ENCODE measurements at regions not wholly inside any gene's neighbourhood (a gene's known extent, or its start where the extent isn't known, plus 50 kb on each side); places are given as distances from the start of the nearest gene placed in this dataset.

DNA sequence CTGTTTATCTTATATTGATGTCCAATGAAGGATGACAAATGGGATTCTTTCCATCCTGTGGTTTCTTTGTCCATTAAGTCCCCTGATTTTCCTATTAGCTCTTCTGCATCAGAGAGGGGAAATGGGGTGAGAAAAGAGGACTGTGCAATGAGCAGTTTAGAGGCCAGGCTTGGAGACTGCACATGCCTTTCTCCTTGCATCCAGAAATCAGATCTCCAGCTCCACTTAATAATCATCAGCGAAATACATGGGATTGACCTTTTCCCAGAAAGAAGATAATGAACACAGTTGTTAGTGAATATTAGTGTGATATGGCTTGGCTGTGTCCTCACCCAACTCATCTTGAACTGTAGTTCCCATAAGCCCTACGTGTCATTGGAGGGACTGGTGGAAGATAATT lies 697.4 kb downstream of the CBLN2 start:
- no peak for TF ChIP-seq POLR2AphosphoS5 (IDR thresholded peaks at IDR 0.05; ENCODE audit: low read depth, low read length)
- TF ChIP-seq TCF7L2 (IDR thresholded peaks at IDR 0.05; ENCODE audit: low read depth, low read length) = no peak
- TF ChIP-seq CTCF (IDR thresholded peaks at IDR 0.05) = no peak
- no peak for TF ChIP-seq SIN3A (IDR thresholded peaks at IDR 0.05; ENCODE audit: borderline replicate concordance, insufficient read depth, low read depth, low read length)
- no peak for ATAC-seq
- Histone ChIP-seq H3K27ac (ENCODE audit: low read length) (no peak overlapping the region), H3K27me3 (ENCODE audit: control insufficient read depth, insufficient read depth, low read length) (no peaks in the 10 kb centered on the region), H3K9me3 (ENCODE audit: control insufficient read depth, insufficient read depth, low read depth, low read length) (no peaks in the 10 kb centered on the region), H3K4me3 (ENCODE audit: low read depth in 2 of 2, low read length in 2 of 2) (no peak overlapping the region), H3K36me3 (ENCODE audit: control insufficient read depth, insufficient read depth, low read length) (no peaks in the 10 kb centered on the region), H3K4me1 (ENCODE audit: control insufficient read depth, insufficient read depth, low read length) (no peaks in the 10 kb centered on the region)
- in situ Hi-C loops (cut with HindIII; ENCODE audit: low pct_unique_long_range_greater_than_20kb, low sequenced_read_pairs) = no loop called here
- intact Hi-C loops (cut with micrococcal nuclease; ENCODE audit: unreplicated experiment) = no loop called here
- BruUV-seq (replicated peaks) = no TSS peak
- ChIA-PET CTCF (no interaction called here), POLR2A (no interaction called here)
- no peak for DNase-seq (ENCODE audit: low read depth, low spot score)

- in situ Hi-C loops (cut with HindIII; ENCODE audit: low pct_unique_long_range_greater_than_20kb, low sequenced_read_pairs) = no loop called here
- ChIA-PET POLR2A (no interaction called here), CTCF (no interaction called here)
- H3K4me3 ChIP-seq (ENCODE audit: low read depth in 2 of 2, low read length in 2 of 2) = no peak overlapping the region
- no peaks in the 10 kb centered on the region for H3K9me3 ChIP-seq (ENCODE audit: control insufficient read depth, insufficient read depth, low read depth, low read length)
- no peak for ATAC-seq
- DNase-seq (ENCODE audit: low read depth, low spot score) = no peak
- intact Hi-C loops (cut with micrococcal nuclease; ENCODE audit: unreplicated experiment) = no loop called here
- no TSS peak for BruUV-seq (replicated peaks)
- no peak overlapping the region for H3K27ac ChIP-seq (ENCODE audit: low read length)
- H3K27me3 ChIP-seq (ENCODE audit: control insufficient read depth, insufficient read depth, low read length) = no peaks in the 10 kb centered on the region
- TF ChIP-seq, protein P1, sequence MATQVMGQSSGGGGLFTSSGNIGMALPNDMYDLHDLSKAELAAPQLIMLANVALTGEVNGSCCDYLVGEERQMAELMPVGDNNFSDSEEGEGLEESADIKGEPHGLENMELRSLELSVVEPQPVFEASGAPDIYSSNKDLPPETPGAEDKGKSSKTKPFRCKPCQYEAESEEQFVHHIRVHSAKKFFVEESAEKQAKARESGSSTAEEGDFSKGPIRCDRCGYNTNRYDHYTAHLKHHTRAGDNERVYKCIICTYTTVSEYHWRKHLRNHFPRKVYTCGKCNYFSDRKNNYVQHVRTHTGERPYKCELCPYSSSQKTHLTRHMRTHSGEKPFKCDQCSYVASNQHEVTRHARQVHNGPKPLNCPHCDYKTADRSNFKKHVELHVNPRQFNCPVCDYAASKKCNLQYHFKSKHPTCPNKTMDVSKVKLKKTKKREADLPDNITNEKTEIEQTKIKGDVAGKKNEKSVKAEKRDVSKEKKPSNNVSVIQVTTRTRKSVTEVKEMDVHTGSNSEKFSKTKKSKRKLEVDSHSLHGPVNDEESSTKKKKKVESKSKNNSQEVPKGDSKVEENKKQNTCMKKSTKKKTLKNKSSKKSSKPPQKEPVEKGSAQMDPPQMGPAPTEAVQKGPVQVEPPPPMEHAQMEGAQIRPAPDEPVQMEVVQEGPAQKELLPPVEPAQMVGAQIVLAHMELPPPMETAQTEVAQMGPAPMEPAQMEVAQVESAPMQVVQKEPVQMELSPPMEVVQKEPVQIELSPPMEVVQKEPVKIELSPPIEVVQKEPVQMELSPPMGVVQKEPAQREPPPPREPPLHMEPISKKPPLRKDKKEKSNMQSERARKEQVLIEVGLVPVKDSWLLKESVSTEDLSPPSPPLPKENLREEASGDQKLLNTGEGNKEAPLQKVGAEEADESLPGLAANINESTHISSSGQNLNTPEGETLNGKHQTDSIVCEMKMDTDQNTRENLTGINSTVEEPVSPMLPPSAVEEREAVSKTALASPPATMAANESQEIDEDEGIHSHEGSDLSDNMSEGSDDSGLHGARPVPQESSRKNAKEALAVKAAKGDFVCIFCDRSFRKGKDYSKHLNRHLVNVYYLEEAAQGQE (IDR thresholded peaks at IDR 0.05; ENCODE audit: insufficient read depth in 1 of 2, low read depth in 2 of 2, low read length in 1 of 2) = no peak
- TF ChIP-seq SIN3A (IDR thresholded peaks at IDR 0.05; ENCODE audit: borderline replicate concordance, insufficient read depth, low read depth, low read length) (no peak), POLR2AphosphoS5 (IDR thresholded peaks at IDR 0.05; ENCODE audit: low read depth, low read length) (no peak), TCF7L2 (IDR thresholded peaks at IDR 0.05; ENCODE audit: low read depth, low read length) (no peak), CTCF (IDR thresholded peaks at IDR 0.05) (no peak)
- H3K36me3 ChIP-seq (ENCODE audit: control insufficient read depth, insufficient read depth, low read length) = no peaks in the 10 kb centered on the region
- no peaks in the 10 kb centered on the region for H3K4me1 ChIP-seq (ENCODE audit: control insufficient read depth, insufficient read depth, low read length)
Measured at GRCh38 chr18:71844814-71845213, 699.3 kb downstream of the CBLN2 start.
